BLaER1 treated with 17β-estradiol and CSF1 and Interleukin-3, amounts not matched to agents 10 nM and 100 nM (cell line): ENCODE measurements at regions not wholly inside any gene's neighbourhood (a gene's known extent, or its start where the extent isn't known, plus 50 kb on each side); places are given as distances from the start of the nearest gene placed in this dataset.

Source experiments
- H3K27ac ChIP-seq, 11 experiments: shearing (Covaris generic); formaldehyde crosslinking; 2 replicates each; pipeline ENCODE4 v1.8.1; 2022
- H3K27me3 ChIP-seq, 11 experiments: shearing (Covaris generic); formaldehyde crosslinking; 2 replicates each; pipeline ENCODE4 v1.8.1; 2022
- H3K36me3 ChIP-seq, 11 experiments: shearing (Covaris generic); formaldehyde crosslinking; 2 replicates each; pipeline ENCODE4 v1.8.1; 2022
- H3K4me1 ChIP-seq, 10 experiments: shearing (Covaris generic); formaldehyde crosslinking; 2 replicates each; pipeline ENCODE4 v1.8.1; 2022
- H3K4me2 ChIP-seq, 11 experiments: shearing (Covaris generic); formaldehyde crosslinking; 2 replicates each; pipeline ENCODE4 v1.8.1; 2022
- H3K4me3 ChIP-seq, 10 experiments: shearing (Covaris generic); formaldehyde crosslinking; 2 replicates each; pipeline ENCODE4 v1.8.1; 2022
- H3K9ac ChIP-seq, 11 experiments: shearing (Covaris generic); formaldehyde crosslinking; 2 replicates each; pipeline ENCODE4 v1.8.1; 2022
- H3K9me3 ChIP-seq, 11 experiments: shearing (Covaris generic); formaldehyde crosslinking; replicated peaks in 1 of 11; 2 replicates each; pipeline ENCODE4 v1.8.1; 2022
- H4K20me1 ChIP-seq, 11 experiments: shearing (Covaris generic); formaldehyde crosslinking; 2 replicates each; pipeline ENCODE4 v1.8.1; 2022
- Cebpa-rat ChIP-seq, 11 experiments: shearing (Covaris generic); IDR thresholded peaks; 2 replicates each; pipeline ENCODE4 v1.8.1; 2022

DNA sequence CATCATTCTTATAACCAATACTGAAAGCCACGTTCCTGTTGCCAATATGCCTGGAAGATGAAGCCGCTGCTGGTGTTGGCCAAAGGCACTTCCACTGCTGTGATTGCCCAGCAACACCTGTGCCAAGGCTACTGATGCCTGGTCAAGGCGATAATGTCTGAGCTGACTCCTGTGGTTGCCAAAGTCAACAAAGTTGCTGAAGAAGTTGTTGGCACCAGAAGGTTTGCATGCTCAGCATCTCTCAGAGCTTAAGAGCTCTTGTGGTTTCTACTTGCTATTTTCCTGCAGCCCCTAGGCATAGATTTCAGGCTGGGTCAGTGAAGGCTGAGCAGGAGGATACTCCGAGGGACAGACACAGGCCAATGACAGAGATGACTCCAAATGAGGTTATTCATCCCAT lies 63.4 kb upstream of the RAB3GAP2 start:
- H3K4me2 ChIP-seq, result 0 out of 22 replicates have a peak overlapping the region, but pooled peaks of 1 of the 11 experiments have one; percentile 2
- no peaks in the 10 kb centered on the region for H4K20me1 ChIP-seq
- no peak overlapping the region for H3K4me3 ChIP-seq
- no peaks in the 10 kb centered on the region for H3K36me3 ChIP-seq
- no peaks in the 10 kb centered on the region for H3K9me3 ChIP-seq
- peaks cover 0 to 12% (median 5%) of the 10 kb centered on the region in 10 experiments; a peak in 7 of 20 replicates for H3K4me1 ChIP-seq
- no peak for TF ChIP-seq Cebpa-rat (IDR thresholded peaks at IDR 0.05)
- H3K9ac ChIP-seq, result no peak overlapping the region
- no peaks in the 10 kb centered on the region for H3K27me3 ChIP-seq
- H3K27ac ChIP-seq, result no peak overlapping the region

DNA sequence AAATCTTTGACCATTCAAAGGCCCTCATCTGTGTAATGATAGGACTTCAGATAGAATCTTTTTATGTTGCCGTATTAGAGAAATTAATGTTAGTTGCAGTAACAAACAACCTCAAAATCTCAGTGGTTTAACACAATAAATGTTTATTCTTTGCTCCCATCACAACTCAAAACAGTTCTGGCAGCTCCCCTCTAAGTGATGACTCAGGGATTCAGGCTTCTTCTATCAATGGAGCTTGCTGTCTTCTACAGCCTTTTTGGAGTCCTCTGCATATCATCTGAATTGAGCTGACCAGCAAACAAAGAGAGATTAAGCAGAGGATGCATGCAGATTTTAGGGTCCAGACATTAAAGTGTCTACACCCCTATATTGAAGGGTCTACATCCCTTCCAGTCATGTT lies 59.1 kb upstream of the RAB3GAP2 start:
- 0 out of 20 replicates have a peak, but pooled peaks cover 0 to 5% (median 0%) of the 10 kb centered on the region in 10 experiments for H3K4me1 ChIP-seq
- no peaks in the 10 kb centered on the region for H4K20me1 ChIP-seq
- H3K27me3 ChIP-seq, result no peaks in the 10 kb centered on the region
- no peaks in the 10 kb centered on the region for H3K36me3 ChIP-seq
- no peak overlapping the region for H3K4me3 ChIP-seq
- H3K27ac ChIP-seq, result no peak overlapping the region
- H3K4me2 ChIP-seq, result no peak overlapping the region
- H3K9me3 ChIP-seq, result no peaks in the 10 kb centered on the region
- no peak for TF ChIP-seq Cebpa-rat (IDR thresholded peaks at IDR 0.05)
- H3K9ac ChIP-seq, result no peak overlapping the region

DNA sequence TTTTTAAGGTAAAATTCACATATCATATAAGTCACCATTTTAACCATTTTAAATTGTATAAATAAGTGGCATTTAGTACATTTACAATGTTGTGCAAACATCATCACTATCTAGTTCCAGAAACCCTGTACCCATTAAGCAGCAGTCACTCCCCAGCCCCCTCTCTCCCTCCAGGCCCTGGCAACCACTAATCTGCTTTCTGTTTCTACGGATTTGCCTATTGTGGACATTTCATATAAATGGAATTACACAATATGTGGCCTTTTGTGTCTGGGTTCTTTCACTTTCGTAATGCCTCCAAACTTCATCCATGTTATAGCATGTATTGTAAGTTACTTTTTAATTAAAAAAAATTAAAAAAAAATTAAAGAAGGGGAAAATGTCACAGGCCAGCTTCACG lies 58.0 kb upstream of the RAB3GAP2 start:
- H3K27me3 ChIP-seq, result no peaks in the 10 kb centered on the region
- no peak overlapping the region for H3K4me3 ChIP-seq
- H3K36me3 ChIP-seq, result no peaks in the 10 kb centered on the region
- no peaks in the 10 kb centered on the region for H4K20me1 ChIP-seq
- TF ChIP-seq Cebpa-rat (IDR thresholded peaks at IDR 0.05), result no peak
- H3K9ac ChIP-seq, result no peak overlapping the region
- H3K9me3 ChIP-seq, result no peaks in the 10 kb centered on the region
- H3K4me2 ChIP-seq, result no peak overlapping the region
- H3K27ac ChIP-seq, result no peak overlapping the region
- H3K4me1 ChIP-seq, result peaks cover 0 to 3% (median 0%) of the 10 kb centered on the region in 10 experiments; a peak in 4 of 20 replicates

DNA sequence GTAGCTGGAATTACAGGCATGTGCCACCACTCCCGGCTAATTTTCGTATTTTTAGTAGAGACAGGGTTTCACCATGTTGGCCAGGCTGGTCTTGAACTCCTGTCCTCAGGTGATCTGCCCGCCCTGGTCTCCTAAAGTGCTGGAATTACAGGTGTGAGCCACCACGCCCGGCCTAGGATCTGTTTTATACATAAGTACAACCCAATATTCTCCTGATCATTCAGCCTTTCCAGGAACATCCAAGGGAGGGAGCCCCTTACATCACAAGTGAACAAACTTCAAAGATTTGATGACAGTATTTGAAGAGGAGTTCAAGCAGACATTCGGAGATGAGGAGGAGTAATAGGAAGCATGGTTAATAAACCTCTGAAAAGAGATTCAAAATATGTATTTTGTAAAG lies 54.9 kb upstream of the RAB3GAP2 start:
- TF ChIP-seq Cebpa-rat (IDR thresholded peaks at IDR 0.05), result no peak
- no peak overlapping the region for H3K4me2 ChIP-seq
- H4K20me1 ChIP-seq, result no peaks in the 10 kb centered on the region
- H3K27me3 ChIP-seq, result no peaks in the 10 kb centered on the region
- H3K4me3 ChIP-seq, result no peak overlapping the region
- no peak overlapping the region for H3K9ac ChIP-seq
- no peaks in the 10 kb centered on the region for H3K9me3 ChIP-seq
- H3K36me3 ChIP-seq, result no peaks in the 10 kb centered on the region
- no peak overlapping the region for H3K27ac ChIP-seq
- peaks cover 0 to 7% (median 0%) of the 10 kb centered on the region in 10 experiments; a peak in 4 of 20 replicates for H3K4me1 ChIP-seq

DNA sequence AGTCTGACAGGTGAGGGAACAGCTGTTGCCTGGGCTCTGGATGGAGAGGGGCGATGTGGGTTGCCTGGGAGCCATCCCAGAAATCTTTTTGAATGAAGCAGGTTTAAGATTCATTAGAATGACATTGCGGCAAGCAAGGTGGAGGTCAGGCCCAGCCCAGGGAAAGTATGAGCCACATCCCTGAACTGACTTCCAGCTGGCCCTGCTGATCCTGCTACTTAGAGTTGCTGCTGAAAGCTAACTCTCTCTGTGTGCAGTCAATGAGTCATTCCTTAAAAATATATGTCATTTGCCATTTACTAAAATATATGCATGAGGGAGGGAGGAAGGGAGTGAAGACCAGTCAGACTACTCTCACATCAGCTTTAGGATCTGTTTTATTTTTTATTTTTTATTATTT lies 54.3 kb upstream of the RAB3GAP2 start:
- Histone ChIP-seq H3K27me3 (no peaks in the 10 kb centered on the region), H3K9me3 (no peaks in the 10 kb centered on the region), H3K36me3 (no peaks in the 10 kb centered on the region), H3K27ac (no peak overlapping the region), H3K9ac (no peak overlapping the region), H3K4me1 (peaks cover 0 to 7% (median 0%) of the 10 kb centered on the region in 10 experiments; a peak in 4 of 20 replicates), H3K4me3 (no peak overlapping the region), H4K20me1 (no peaks in the 10 kb centered on the region), H3K4me2 (no peak overlapping the region)
- TF ChIP-seq Cebpa-rat (IDR thresholded peaks at IDR 0.05), result no peak

- Histone ChIP-seq H3K27me3 (no peaks in the 10 kb centered on the region), H3K4me2 (peak overlapping the region in 1 of 11 experiments; percentile 7; a peak in 1 of 22 replicates), H3K9me3 (no peaks in the 10 kb centered on the region), H3K9ac (no peak overlapping the region), H4K20me1 (no peaks in the 10 kb centered on the region), H3K27ac (no peak overlapping the region), H3K4me3 (no peak overlapping the region), H3K36me3 (no peaks in the 10 kb centered on the region), H3K4me1 (peaks cover 0 to 7% (median 0%) of the 10 kb centered on the region in 10 experiments; a peak in 4 of 20 replicates)
- no peak for TF ChIP-seq Cebpa-rat (IDR thresholded peaks at IDR 0.05)
Measured at GRCh38 chr1:220325306-220325995, 53.2 kb upstream of the RAB3GAP2 start.

DNA sequence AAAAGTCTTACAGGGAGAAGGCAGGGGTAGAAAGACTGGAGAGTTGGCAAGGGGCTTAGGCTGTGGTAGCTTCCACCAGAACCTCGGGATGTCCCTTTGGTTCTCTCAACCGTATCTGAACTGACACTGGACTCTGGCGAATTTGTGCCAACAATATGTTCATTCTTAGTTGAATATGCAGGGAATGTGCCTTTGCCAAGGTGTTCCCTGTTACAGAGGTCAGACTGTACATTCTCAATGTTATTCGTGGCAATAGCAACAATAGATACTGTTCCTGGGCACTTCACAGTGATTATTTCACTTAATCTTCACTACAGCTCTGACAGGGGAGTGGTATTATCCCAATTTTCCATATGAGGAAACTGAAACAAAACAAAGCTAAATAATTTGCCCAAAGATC lies 51.5 kb upstream of the RAB3GAP2 start:
- H3K36me3 ChIP-seq, result no peaks in the 10 kb centered on the region
- no peak overlapping the region for H3K27ac ChIP-seq
- TF ChIP-seq Cebpa-rat (IDR thresholded peaks at IDR 0.05), result no peak
- H3K9ac ChIP-seq, result no peak overlapping the region
- H3K4me2 ChIP-seq, result no peak overlapping the region
- peaks cover 0 to 7% (median 0%) of the 10 kb centered on the region in 10 experiments; a peak in 4 of 20 replicates for H3K4me1 ChIP-seq
- no peaks in the 10 kb centered on the region for H3K9me3 ChIP-seq
- no peaks in the 10 kb centered on the region for H4K20me1 ChIP-seq
- H3K27me3 ChIP-seq, result no peaks in the 10 kb centered on the region
- H3K4me3 ChIP-seq, result no peak overlapping the region

DNA sequence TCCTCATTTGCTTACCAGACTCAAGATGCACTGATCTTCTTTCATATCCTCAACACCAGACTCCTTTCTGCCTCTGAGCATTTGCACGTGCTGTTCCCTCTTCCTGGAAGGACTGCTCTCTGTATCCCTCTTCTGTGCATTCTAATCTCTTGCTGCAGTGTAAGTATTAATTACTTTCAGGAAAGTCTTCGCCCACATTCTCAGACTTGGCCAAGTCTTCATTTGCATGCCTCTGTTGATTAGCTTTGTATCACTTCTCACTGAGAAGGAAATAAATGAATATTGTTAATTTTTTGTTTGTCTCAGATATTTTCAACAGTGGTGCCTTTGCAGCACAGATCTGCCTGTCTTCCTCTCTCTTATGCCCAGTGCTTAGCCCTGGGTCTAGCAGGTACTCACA lies 50.3 kb upstream of the RAB3GAP2 start:
- Histone ChIP-seq H4K20me1 (no peaks in the 10 kb centered on the region), H3K9me3 (no peaks in the 10 kb centered on the region), H3K27ac (no peak overlapping the region), H3K4me1 (peaks cover 0 to 7% (median 0%) of the 10 kb centered on the region in 10 experiments; a peak in 4 of 20 replicates), H3K9ac (no peak overlapping the region), H3K4me3 (no peak overlapping the region), H3K27me3 (no peaks in the 10 kb centered on the region), H3K36me3 (no peaks in the 10 kb centered on the region), H3K4me2 (no peak overlapping the region)
- no peak for TF ChIP-seq Cebpa-rat (IDR thresholded peaks at IDR 0.05)
